SK-N-SH treated with all-trans-retinoic acid at 6 μM for 48 hours (cell line): ENCODE measurements at regions not wholly inside any gene's neighbourhood (a gene's known extent, or its start where the extent isn't known, plus 50 kb on each side); places are given as distances from the start of the nearest gene placed in this dataset.

Source experiments
- ESRRG ChIP-seq: fragments of 250-450 bp; sonication (Bioruptor Pico); IDR thresholded peaks from 2 replicates; pipeline ENCODE4 v1.6.1; 2021; ENCODE audit warnings: mild to moderate bottlenecking
- RARB ChIP-seq: fragments of 250-450 bp; sonication (Bioruptor Pico); IDR thresholded peaks from 2 replicates; pipeline ENCODE4 v1.8.0; 2021; ENCODE audit warnings: mild to moderate bottlenecking, moderate library complexity
- TOX ChIP-seq: fragments of 250-450 bp; sonication (Bioruptor Pico); IDR thresholded peaks from 2 replicates; pipeline ENCODE4 v1.8.0; 2021; ENCODE audit warnings: mild to moderate bottlenecking, moderate library complexity, borderline replicate concordance
- ZC3H10 ChIP-seq: fragments of 250-450 bp; sonication (Bioruptor Pico); IDR thresholded peaks from 2 replicates; pipeline ENCODE4 v1.5.1; 2021; ENCODE audit warnings: mild to moderate bottlenecking, moderate library complexity
- ZFP3 ChIP-seq: fragments of 250-450 bp; sonication (Bioruptor Pico); IDR thresholded peaks from 2 replicates; pipeline ENCODE4 v1.5.0; 2020; ENCODE audit warnings: mild to moderate bottlenecking, moderate library complexity
- ZFP30 ChIP-seq: fragments of 450-650 bp; formaldehyde crosslinking; IDR thresholded peaks from 2 replicates; pipeline ENCODE4 v1.5.0; 2022; ENCODE audit warnings: mild to moderate bottlenecking, moderate library complexity
- ZNF70 ChIP-seq: fragments of 450-650 bp; formaldehyde crosslinking; IDR thresholded peaks from 2 replicates; pipeline ENCODE4 v1.5.0; 2020; ENCODE audit warnings: mild to moderate bottlenecking, moderate library complexity
- TF ChIP-seq, protein P1 (sequence below): fragments of 250-450 bp; sonication (Bioruptor Pico); IDR thresholded peaks from 2 replicates; pipeline ENCODE4 v1.5.0; 2020; ENCODE audit warnings: mild to moderate bottlenecking, moderate library complexity

DNA sequence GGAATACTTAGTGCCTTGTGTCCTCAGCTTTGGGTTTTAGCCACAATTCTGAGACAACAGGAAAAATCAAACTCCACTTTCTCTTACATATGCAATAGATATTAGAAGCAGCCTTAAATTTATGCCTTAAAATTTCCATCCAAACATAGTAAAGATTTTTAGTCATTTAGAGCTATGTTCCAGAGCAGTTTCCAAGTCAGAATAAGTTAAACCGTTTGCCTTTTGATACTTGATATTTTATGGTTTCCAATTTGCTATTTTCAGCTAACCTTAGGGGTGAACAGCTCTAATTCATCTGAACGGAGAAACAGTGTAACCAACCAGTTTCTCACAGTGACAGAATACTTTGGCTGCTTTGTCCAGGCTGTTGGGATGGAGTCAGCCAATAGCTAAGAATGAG is 125.8 kb upstream of the RXFP1 start:
- TF ChIP-seq ZNF70 (CRISPR knock-in tag): no peak
- TF ChIP-seq RARB (CRISPR knock-in tag): no peak
- no peak for TF ChIP-seq ZFP3
- TF ChIP-seq, protein P1, sequence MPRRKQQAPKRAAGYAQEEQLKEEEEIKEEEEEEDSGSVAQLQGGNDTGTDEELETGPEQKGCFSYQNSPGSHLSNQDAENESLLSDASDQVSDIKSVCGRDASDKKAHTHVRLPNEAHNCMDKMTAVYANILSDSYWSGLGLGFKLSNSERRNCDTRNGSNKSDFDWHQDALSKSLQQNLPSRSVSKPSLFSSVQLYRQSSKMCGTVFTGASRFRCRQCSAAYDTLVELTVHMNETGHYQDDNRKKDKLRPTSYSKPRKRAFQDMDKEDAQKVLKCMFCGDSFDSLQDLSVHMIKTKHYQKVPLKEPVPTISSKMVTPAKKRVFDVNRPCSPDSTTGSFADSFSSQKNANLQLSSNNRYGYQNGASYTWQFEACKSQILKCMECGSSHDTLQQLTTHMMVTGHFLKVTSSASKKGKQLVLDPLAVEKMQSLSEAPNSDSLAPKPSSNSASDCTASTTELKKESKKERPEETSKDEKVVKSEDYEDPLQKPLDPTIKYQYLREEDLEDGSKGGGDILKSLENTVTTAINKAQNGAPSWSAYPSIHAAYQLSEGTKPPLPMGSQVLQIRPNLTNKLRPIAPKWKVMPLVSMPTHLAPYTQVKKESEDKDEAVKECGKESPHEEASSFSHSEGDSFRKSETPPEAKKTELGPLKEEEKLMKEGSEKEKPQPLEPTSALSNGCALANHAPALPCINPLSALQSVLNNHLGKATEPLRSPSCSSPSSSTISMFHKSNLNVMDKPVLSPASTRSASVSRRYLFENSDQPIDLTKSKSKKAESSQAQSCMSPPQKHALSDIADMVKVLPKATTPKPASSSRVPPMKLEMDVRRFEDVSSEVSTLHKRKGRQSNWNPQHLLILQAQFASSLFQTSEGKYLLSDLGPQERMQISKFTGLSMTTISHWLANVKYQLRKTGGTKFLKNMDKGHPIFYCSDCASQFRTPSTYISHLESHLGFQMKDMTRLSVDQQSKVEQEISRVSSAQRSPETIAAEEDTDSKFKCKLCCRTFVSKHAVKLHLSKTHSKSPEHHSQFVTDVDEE: no peak
- TF ChIP-seq ZC3H10 (CRISPR knock-in tag): no peak
- no peak for TF ChIP-seq TOX (CRISPR knock-in tag)
- no peak for TF ChIP-seq ESRRG (CRISPR knock-in tag)
- TF ChIP-seq ZFP30 (CRISPR knock-in tag): no peak
